WTC11 (cell line): ENCODE measurements at regions not wholly inside any gene's neighbourhood (a gene's known extent, or its start where the extent isn't known, plus 50 kb on each side); places are given as distances from the start of the nearest gene placed in this dataset.

Source experiments
- AFF4 ChIP-seq: sonication (generic); formaldehyde crosslinking; IDR thresholded peaks from 2 replicates; pipeline ENCODE4 v1.8.1; 2023; ENCODE audit warnings: mild to moderate bottlenecking, missing genetic modification reagents, borderline replicate concordance
- CREB1 ChIP-seq: sonication (generic); formaldehyde crosslinking; IDR thresholded peaks from 2 replicates; pipeline ENCODE4 v1.8.0; 2023; ENCODE audit warnings: mild to moderate bottlenecking, missing genetic modification reagents
- FOXJ3 ChIP-seq: sonication (generic); formaldehyde crosslinking; IDR thresholded peaks from 2 replicates; pipeline ENCODE4 v1.9.0; 2021; ENCODE audit warnings: missing genetic modification reagents, mild to moderate bottlenecking, borderline replicate concordance
- JUN ChIP-seq: sonication (generic); formaldehyde crosslinking; IDR thresholded peaks from 2 replicates; pipeline ENCODE4 v1.8.0; 2023; ENCODE audit warnings: mild to moderate bottlenecking, missing genetic modification reagents
- KAT7 ChIP-seq: sonication (generic); formaldehyde crosslinking; IDR thresholded peaks from 2 replicates; pipeline ENCODE4 v1.8.1; 2023; ENCODE audit warnings: missing genetic modification reagents, mild to moderate bottlenecking, borderline replicate concordance
- MAX ChIP-seq: sonication (generic); formaldehyde crosslinking; IDR thresholded peaks from 2 replicates; pipeline ENCODE4 v1.8.0; 2022; ENCODE audit warnings: mild to moderate bottlenecking, missing genetic modification reagents
- NR1H2 ChIP-seq: sonication (generic); formaldehyde crosslinking; IDR thresholded peaks from 2 replicates; pipeline ENCODE4 v1.9.0; 2021; ENCODE audit warnings: mild to moderate bottlenecking, moderate library complexity, missing genetic modification reagents
- USF1 ChIP-seq: sonication (generic); formaldehyde crosslinking; IDR thresholded peaks from 2 replicates; pipeline ENCODE4 v1.8.0; 2022; ENCODE audit warnings: mild to moderate bottlenecking, missing genetic modification reagents
- ZNF263 ChIP-seq: sonication (generic); formaldehyde crosslinking; IDR thresholded peaks from 2 replicates; pipeline ENCODE4 v1.8.1; 2022; ENCODE audit warnings: low read depth, mild to moderate bottlenecking, moderate library complexity, missing genetic modification reagents
- ZNF281 ChIP-seq: sonication (generic); formaldehyde crosslinking; IDR thresholded peaks from 2 replicates; pipeline ENCODE4 v1.8.0; 2023; ENCODE audit warnings: mild to moderate bottlenecking, missing genetic modification reagents
- ZSCAN18 ChIP-seq: fragments of 250-450 bp; sonication (Bioruptor Pico); IDR thresholded peaks from 2 replicates; pipeline ENCODE4 v2.1.2; 2022; ENCODE audit warnings: mild to moderate bottlenecking, moderate library complexity
- TF ChIP-seq, protein P1 (sequence below): sonication (generic); formaldehyde crosslinking; IDR thresholded peaks from 2 replicates; pipeline ENCODE4 v1.8.1; 2023; ENCODE audit warnings: mild to moderate bottlenecking, missing genetic modification reagents
- TF ChIP-seq, protein P2 (sequence below): fragments of 200-600 bp; IDR thresholded peaks from 2 replicates; pipeline ENCODE4 v1.8.0; 2022; ENCODE audit warnings: antibody characterized with exemption

GRCh38 chr6:112967974-112968373 is 620.8 kb downstream of the RFPL4B start:
- TF ChIP-seq MAX (CRISPR knock-in tag) = no peak
- no peak for TF ChIP-seq FOXJ3 (CRISPR knock-in tag)
- TF ChIP-seq USF1 = no peak
- TF ChIP-seq JUN (CRISPR knock-in tag) = no peak
- TF ChIP-seq, protein P1, sequence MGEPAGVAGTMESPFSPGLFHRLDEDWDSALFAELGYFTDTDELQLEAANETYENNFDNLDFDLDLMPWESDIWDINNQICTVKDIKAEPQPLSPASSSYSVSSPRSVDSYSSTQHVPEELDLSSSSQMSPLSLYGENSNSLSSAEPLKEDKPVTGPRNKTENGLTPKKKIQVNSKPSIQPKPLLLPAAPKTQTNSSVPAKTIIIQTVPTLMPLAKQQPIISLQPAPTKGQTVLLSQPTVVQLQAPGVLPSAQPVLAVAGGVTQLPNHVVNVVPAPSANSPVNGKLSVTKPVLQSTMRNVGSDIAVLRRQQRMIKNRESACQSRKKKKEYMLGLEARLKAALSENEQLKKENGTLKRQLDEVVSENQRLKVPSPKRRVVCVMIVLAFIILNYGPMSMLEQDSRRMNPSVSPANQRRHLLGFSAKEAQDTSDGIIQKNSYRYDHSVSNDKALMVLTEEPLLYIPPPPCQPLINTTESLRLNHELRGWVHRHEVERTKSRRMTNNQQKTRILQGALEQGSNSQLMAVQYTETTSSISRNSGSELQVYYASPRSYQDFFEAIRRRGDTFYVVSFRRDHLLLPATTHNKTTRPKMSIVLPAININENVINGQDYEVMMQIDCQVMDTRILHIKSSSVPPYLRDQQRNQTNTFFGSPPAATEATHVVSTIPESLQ = no peak
- TF ChIP-seq AFF4 = no peak
- no peak for TF ChIP-seq KAT7
- TF ChIP-seq, protein P2, sequence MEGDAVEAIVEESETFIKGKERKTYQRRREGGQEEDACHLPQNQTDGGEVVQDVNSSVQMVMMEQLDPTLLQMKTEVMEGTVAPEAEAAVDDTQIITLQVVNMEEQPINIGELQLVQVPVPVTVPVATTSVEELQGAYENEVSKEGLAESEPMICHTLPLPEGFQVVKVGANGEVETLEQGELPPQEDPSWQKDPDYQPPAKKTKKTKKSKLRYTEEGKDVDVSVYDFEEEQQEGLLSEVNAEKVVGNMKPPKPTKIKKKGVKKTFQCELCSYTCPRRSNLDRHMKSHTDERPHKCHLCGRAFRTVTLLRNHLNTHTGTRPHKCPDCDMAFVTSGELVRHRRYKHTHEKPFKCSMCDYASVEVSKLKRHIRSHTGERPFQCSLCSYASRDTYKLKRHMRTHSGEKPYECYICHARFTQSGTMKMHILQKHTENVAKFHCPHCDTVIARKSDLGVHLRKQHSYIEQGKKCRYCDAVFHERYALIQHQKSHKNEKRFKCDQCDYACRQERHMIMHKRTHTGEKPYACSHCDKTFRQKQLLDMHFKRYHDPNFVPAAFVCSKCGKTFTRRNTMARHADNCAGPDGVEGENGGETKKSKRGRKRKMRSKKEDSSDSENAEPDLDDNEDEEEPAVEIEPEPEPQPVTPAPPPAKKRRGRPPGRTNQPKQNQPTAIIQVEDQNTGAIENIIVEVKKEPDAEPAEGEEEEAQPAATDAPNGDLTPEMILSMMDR = no peak
- TF ChIP-seq ZNF281 (CRISPR knock-in tag) = no peak
- TF ChIP-seq NR1H2 (CRISPR knock-in tag) = no peak
- no peak for TF ChIP-seq CREB1
- TF ChIP-seq ZNF263 = no peak
- TF ChIP-seq ZSCAN18 (CRISPR knock-in tag) = no peak
